Left ventricle myocardium inferior (tissue), 1 donor: ENCODE measurements at regions not wholly inside any gene's neighbourhood (a gene's known extent, or its start where the extent isn't known, plus 50 kb on each side); places are given as distances from the start of the nearest gene placed in this dataset.

Experiments used
- DNase-seq: peaks from one replicate; pipeline ENCODE4 v3.0.0-alpha.2; 2020
- H3K27ac ChIP-seq: fragments of 200-600 bp; replicated peaks from 2 replicates; pipeline ENCODE4 v1.8.0; 2021
- H3K27me3 ChIP-seq: fragments of 200-600 bp; 2 replicates; pipeline ENCODE4 v1.8.0; 2021; ENCODE audit warnings: low read depth
- H3K36me3 ChIP-seq: fragments of 200-600 bp; 2 replicates; pipeline ENCODE4 v1.8.0; 2021
- H3K4me1 ChIP-seq: fragments of 200-600 bp; 2 replicates; pipeline ENCODE4 v1.8.0; 2021
- H3K4me3 ChIP-seq: fragments of 200-600 bp; 2 replicates; pipeline ENCODE4 v1.8.0; 2021; ENCODE audit warnings: mild to moderate bottlenecking, moderate library complexity
- H3K9me3 ChIP-seq: fragments of 200-600 bp; replicated peaks from 2 replicates; pipeline ENCODE4 v1.8.0; 2021
- CTCF ChIP-seq: fragments of 200-600 bp; IDR thresholded peaks from 2 replicates; pipeline ENCODE4 v1.8.0; 2021; ENCODE audit warnings: antibody characterized with exemption, mild to moderate bottlenecking, borderline replicate concordance
- intact Hi-C: fragments of 100-400 bp; cut with micrococcal nuclease; formaldehyde crosslinking; loops from one replicate; pipeline ENCODE4 v1.11.0; 2022
- donor health status: DM: no; HTN: yes; CAD: no; lungs with severe emphysema.

DNA sequence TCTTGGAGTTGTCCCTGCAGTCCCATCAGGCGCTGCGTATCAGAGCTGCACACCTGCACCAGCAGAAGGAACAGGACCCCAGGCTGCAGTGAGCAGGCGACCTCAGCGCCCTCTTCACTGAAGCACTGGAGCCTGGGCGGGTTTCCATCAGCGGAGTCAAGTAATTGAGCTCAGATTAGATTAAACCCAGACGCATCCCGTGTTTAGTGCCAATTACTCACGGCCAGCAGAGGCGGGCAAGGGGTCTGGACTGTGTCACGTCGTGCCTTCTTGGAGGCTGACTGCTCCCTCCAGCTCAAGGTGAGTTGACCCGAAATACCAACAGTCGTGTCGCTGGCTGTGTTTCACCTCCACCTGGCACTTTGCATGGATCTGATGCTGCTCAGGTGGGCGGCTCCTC, 123.6 kb downstream of the CXCL12 start:
- Histone ChIP-seq H3K27me3 (no peaks in the 10 kb centered on the region), H3K27ac (no peak overlapping the region), H3K4me3 (no peak overlapping the region), H3K36me3 (no peaks in the 10 kb centered on the region), H3K4me1 (peaks cover 40% of the 10 kb centered on the region), H3K9me3 (no peaks in the 10 kb centered on the region)
- no peak for TF ChIP-seq CTCF
- intact Hi-C loops = no loop called here
- DNase-seq = peak; percentile 56

DNA sequence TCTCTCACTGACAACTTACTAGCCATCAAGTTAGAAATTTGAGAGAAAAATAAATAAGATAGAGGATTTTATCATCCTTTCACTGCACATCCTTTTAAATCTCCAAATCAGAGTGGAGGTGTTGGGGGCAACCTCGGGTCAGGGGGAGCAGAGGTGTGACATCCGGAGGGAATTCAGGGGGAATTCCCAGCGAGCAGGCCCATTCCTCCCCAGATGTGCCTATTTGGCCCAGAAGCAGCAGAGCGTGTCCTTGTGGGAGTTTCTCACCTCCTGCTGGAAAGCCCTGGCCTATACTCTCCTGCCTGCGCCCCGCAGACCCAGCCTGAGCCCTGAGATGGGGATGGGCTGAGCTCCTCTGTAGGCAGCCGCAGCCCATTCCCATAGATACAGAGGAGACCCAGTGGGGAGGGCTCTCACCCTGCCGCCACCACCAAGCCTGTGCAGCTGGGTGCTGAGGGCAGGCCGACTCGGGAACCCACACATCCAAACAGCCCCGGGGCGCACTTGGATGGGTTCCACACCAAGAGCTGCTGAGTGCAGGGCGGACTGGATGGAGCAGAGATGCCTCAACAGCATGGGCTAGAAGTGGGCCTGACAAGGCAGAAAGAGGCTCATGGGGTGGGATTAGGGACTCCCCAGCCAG, 124.5 kb downstream of the CXCL12 start:
- intact Hi-C loops = no loop called here
- Histone ChIP-seq H3K36me3 (no peaks in the 10 kb centered on the region), H3K27me3 (no peaks in the 10 kb centered on the region), H3K4me3 (no peak overlapping the region), H3K4me1 (peaks cover 40% of the 10 kb centered on the region), H3K27ac (no peak overlapping the region), H3K9me3 (no peaks in the 10 kb centered on the region)
- no peak for TF ChIP-seq CTCF
- DNase-seq = no peak

DNA sequence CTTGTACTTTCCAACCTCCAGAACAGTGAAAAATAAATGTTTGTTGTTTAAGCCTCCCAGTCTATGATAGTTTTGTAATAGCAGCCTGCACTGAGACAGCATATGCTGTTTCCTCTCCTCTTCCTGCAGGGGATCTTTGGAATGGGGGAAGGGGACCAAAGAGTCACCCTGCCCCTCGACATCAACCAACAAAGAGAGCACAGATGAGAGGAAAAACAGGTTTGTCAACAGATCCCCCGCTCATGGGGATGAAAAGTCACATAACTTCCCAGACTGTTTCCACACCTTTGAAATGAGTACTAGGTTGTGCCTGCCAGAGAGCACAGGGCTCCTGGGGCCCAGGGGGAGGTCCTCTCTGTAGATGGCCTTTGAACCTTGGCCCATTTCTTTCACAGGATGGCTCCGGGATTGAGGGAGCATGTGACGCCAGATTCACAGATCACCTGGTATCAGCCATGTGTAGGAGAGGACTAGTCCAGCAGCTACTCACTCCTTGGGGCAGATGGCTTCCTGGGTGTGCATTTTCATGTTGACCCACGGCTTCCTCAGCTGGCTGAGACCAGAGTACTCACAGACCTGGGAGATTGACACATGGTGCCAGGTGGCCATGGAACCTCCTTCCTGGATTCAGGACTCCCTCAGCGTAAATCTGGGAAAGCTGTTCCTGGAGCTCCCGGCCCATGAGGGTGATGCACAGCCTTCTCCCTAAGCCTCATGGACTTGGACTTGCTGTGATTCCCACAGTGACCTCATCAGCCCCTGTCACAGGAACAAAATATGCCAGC, 125.6 kb downstream of the CXCL12 start:
- no peaks in the 10 kb centered on the region for H3K36me3 ChIP-seq
- peaks cover 38% of the 10 kb centered on the region for H3K4me1 ChIP-seq
- no peak overlapping the region for H3K4me3 ChIP-seq
- no peaks in the 10 kb centered on the region for H3K9me3 ChIP-seq
- no peak overlapping the region for H3K27ac ChIP-seq
- no peak for DNase-seq
- intact Hi-C loops = no loop called here
- TF ChIP-seq CTCF = no peak
- H3K27me3 ChIP-seq = no peaks in the 10 kb centered on the region

GRCh38 chr10:44258460-44259089, 126.3 kb downstream of the CXCL12 start:
- DNase-seq = no peak
- Histone ChIP-seq H3K4me3 (no peak overlapping the region), H3K9me3 (no peaks in the 10 kb centered on the region), H3K36me3 (no peaks in the 10 kb centered on the region), H3K27me3 (no peaks in the 10 kb centered on the region), H3K4me1 (peaks cover 38% of the 10 kb centered on the region), H3K27ac (no peak overlapping the region)
- intact Hi-C loops = no loop called here
- no peak for TF ChIP-seq CTCF

GRCh38 chr10:44258019-44258418, 126.9 kb downstream of the CXCL12 start:
- H3K4me3 ChIP-seq = no peak overlapping the region
- intact Hi-C loops = no loop called here
- H3K36me3 ChIP-seq = no peaks in the 10 kb centered on the region
- H3K27me3 ChIP-seq = no peaks in the 10 kb centered on the region
- peaks cover 37% of the 10 kb centered on the region for H3K4me1 ChIP-seq
- no peak for TF ChIP-seq CTCF
- DNase-seq = no peak
- H3K9me3 ChIP-seq = no peaks in the 10 kb centered on the region
- no peak overlapping the region for H3K27ac ChIP-seq
